ENCODE measurements at regions not wholly inside any gene's neighbourhood (a gene's known extent, or its start where the extent isn't known, plus 50 kb on each side); places are given as distances from the start of the nearest gene placed in this dataset.
"Not testable (repeated sequence)": the region's sequence is repeated elsewhere in the genome, so short reads cannot be mapped to it uniquely, and the experiment has no call there.

- not testable (repeated sequence) for H3K36me3 ChIP-seq (ENCODE audit: insufficient read depth, low read length); H3K4me2 ChIP-seq (ENCODE audit: low read length); H3K27me3 ChIP-seq (ENCODE audit: control insufficient read depth, insufficient read depth, low read length); H3K4me3 ChIP-seq (ENCODE audit: low read length); H3K9me3 ChIP-seq (replicated peaks; ENCODE audit: low read length); H3K4me1 ChIP-seq (ENCODE audit: control insufficient read depth, insufficient read depth, low read length); H3K9ac ChIP-seq (ENCODE audit: low read depth, low read length)
These were observed 63.1 kb downstream of the TRIM43 start for GRCh38 chr2:95654897-95655296.

GRCh38 chr2:95656553-95656952 lies 64.8 kb downstream of the TRIM43 start:
- not testable (repeated sequence) for H3K4me3 ChIP-seq (ENCODE audit: low read length); H3K9ac ChIP-seq (ENCODE audit: low read depth, low read length); H3K27me3 ChIP-seq (ENCODE audit: control insufficient read depth, insufficient read depth, low read length); H3K9me3 ChIP-seq (replicated peaks; ENCODE audit: low read length); H3K4me2 ChIP-seq (ENCODE audit: low read length); H3K4me1 ChIP-seq (ENCODE audit: control insufficient read depth, insufficient read depth, low read length); H3K36me3 ChIP-seq (ENCODE audit: insufficient read depth, low read length)

GRCh38 chr2:95657937-95658336 lies 66.1 kb downstream of the TRIM43 start:
- H3K4me3 ChIP-seq (ENCODE audit: low read length); H3K36me3 ChIP-seq (ENCODE audit: insufficient read depth, low read length); H3K9me3 ChIP-seq (replicated peaks; ENCODE audit: low read length); H3K9ac ChIP-seq (ENCODE audit: low read depth, low read length); H3K27me3 ChIP-seq (ENCODE audit: control insufficient read depth, insufficient read depth, low read length); H3K4me1 ChIP-seq (ENCODE audit: control insufficient read depth, insufficient read depth, low read length); H3K4me2 ChIP-seq (ENCODE audit: low read length): not testable (repeated sequence)

GRCh38 chr2:95660766-95661562 lies 69.2 kb downstream of the TRIM43 start:
- H3K4me2 ChIP-seq (ENCODE audit: low read length); H3K36me3 ChIP-seq (ENCODE audit: insufficient read depth, low read length); H3K4me3 ChIP-seq (ENCODE audit: low read length); H3K27me3 ChIP-seq (ENCODE audit: control insufficient read depth, insufficient read depth, low read length); H3K4me1 ChIP-seq (ENCODE audit: control insufficient read depth, insufficient read depth, low read length); H3K9me3 ChIP-seq (replicated peaks; ENCODE audit: low read length); H3K9ac ChIP-seq (ENCODE audit: low read depth, low read length): not testable (repeated sequence)

- H3K27me3 ChIP-seq (ENCODE audit: control insufficient read depth, insufficient read depth, low read length), result peaks cover 22% of the 10 kb centered on the region
- not testable (repeated sequence) for H3K36me3 ChIP-seq (ENCODE audit: insufficient read depth, low read length); H3K4me2 ChIP-seq (ENCODE audit: low read length); H3K9me3 ChIP-seq (replicated peaks; ENCODE audit: low read length); H3K9ac ChIP-seq (ENCODE audit: low read depth, low read length); H3K4me3 ChIP-seq (ENCODE audit: low read length); H3K4me1 ChIP-seq (ENCODE audit: control insufficient read depth, insufficient read depth, low read length)
These were observed 72.0 kb downstream of the TRIM43 start for GRCh38 chr2:95663471-95664441.

- H3K9ac ChIP-seq (ENCODE audit: low read depth, low read length); H3K4me1 ChIP-seq (ENCODE audit: control insufficient read depth, insufficient read depth, low read length): not testable (repeated sequence)
These were observed 74.8 kb downstream of the TRIM43 start for GRCh38 chr2:95666636-95667035.

GRCh38 chr2:95667480-95667879 lies 75.7 kb downstream of the TRIM43 start:
- Histone ChIP-seq H3K4me1 (ENCODE audit: control insufficient read depth, insufficient read depth, low read length) (peaks cover 5% of the 10 kb centered on the region), H3K27me3 (ENCODE audit: control insufficient read depth, insufficient read depth, low read length) (peaks cover 22% of the 10 kb centered on the region), H3K9me3 (replicated peaks; ENCODE audit: low read length) (no peaks in the 10 kb centered on the region), H3K9ac (ENCODE audit: low read depth, low read length) (no peak overlapping the region), H3K4me2 (ENCODE audit: low read length) (no peak overlapping the region), H3K36me3 (ENCODE audit: insufficient read depth, low read length) (no peaks in the 10 kb centered on the region), H3K4me3 (ENCODE audit: low read length) (no peak overlapping the region)

More at GRCh38 chr2:95666636-95667035, 74.8 kb downstream of the TRIM43 start:
- H3K4me3 ChIP-seq (ENCODE audit: low read length); H3K9me3 ChIP-seq (replicated peaks; ENCODE audit: low read length); H3K4me2 ChIP-seq (ENCODE audit: low read length); H3K36me3 ChIP-seq (ENCODE audit: insufficient read depth, low read length): not testable (repeated sequence)
- H3K27me3 ChIP-seq (ENCODE audit: control insufficient read depth, insufficient read depth, low read length), result peaks cover 22% of the 10 kb centered on the region

- not testable (repeated sequence) for H3K9ac ChIP-seq (ENCODE audit: low read depth, low read length); H3K4me1 ChIP-seq (ENCODE audit: control insufficient read depth, insufficient read depth, low read length); H3K9me3 ChIP-seq (replicated peaks; ENCODE audit: low read length); H3K36me3 ChIP-seq (ENCODE audit: insufficient read depth, low read length); H3K4me3 ChIP-seq (ENCODE audit: low read length); H3K4me2 ChIP-seq (ENCODE audit: low read length)
- H3K27me3 ChIP-seq (ENCODE audit: control insufficient read depth, insufficient read depth, low read length), result peaks cover 29% of the 10 kb centered on the region
These were observed 77.1 kb downstream of the TRIM43 start for GRCh38 chr2:95668934-95669333.

- no peaks in the 10 kb centered on the region for H3K36me3 ChIP-seq (ENCODE audit: insufficient read depth, low read length)
- H3K9me3 ChIP-seq (replicated peaks; ENCODE audit: low read length), result no peaks in the 10 kb centered on the region
- peaks cover 5% of the 10 kb centered on the region for H3K4me1 ChIP-seq (ENCODE audit: control insufficient read depth, insufficient read depth, low read length)
- no peak overlapping the region for H3K4me2 ChIP-seq (ENCODE audit: low read length)
- no peak overlapping the region for H3K9ac ChIP-seq (ENCODE audit: low read depth, low read length)
- H3K27me3 ChIP-seq (ENCODE audit: control insufficient read depth, insufficient read depth, low read length), result peaks cover 27% of the 10 kb centered on the region
- no peak overlapping the region for H3K4me3 ChIP-seq (ENCODE audit: low read length)
These were observed 77.7 kb downstream of the TRIM43 start for GRCh38 chr2:95669441-95669991.

GRCh38 chr2:95670167-95670566 lies 78.4 kb downstream of the TRIM43 start:
- no peak overlapping the region for H3K9ac ChIP-seq (ENCODE audit: low read depth, low read length)
- H3K4me1 ChIP-seq (ENCODE audit: control insufficient read depth, insufficient read depth, low read length), result peaks cover 5% of the 10 kb centered on the region
- peaks cover 25% of the 10 kb centered on the region for H3K27me3 ChIP-seq (ENCODE audit: control insufficient read depth, insufficient read depth, low read length)
- no peak overlapping the region for H3K4me3 ChIP-seq (ENCODE audit: low read length)
- H3K4me2 ChIP-seq (ENCODE audit: low read length), result peak overlapping the region; percentile 15
- no peaks in the 10 kb centered on the region for H3K9me3 ChIP-seq (replicated peaks; ENCODE audit: low read length)
- no peaks in the 10 kb centered on the region for H3K36me3 ChIP-seq (ENCODE audit: insufficient read depth, low read length)

- no peaks in the 10 kb centered on the region for H3K36me3 ChIP-seq (ENCODE audit: insufficient read depth, low read length)
- peaks cover 5% of the 10 kb centered on the region for H3K4me1 ChIP-seq (ENCODE audit: control insufficient read depth, insufficient read depth, low read length)
- no peaks in the 10 kb centered on the region for H3K9me3 ChIP-seq (replicated peaks; ENCODE audit: low read length)
- H3K27me3 ChIP-seq (ENCODE audit: control insufficient read depth, insufficient read depth, low read length), result peaks cover 27% of the 10 kb centered on the region
- H3K4me2 ChIP-seq (ENCODE audit: low read length), result no peak overlapping the region
- H3K4me3 ChIP-seq (ENCODE audit: low read length), result no peak overlapping the region
- H3K9ac ChIP-seq (ENCODE audit: low read depth, low read length), result no peak overlapping the region
These were observed 78.9 kb downstream of the TRIM43 start for GRCh38 chr2:95670686-95671085.
